Lung (tissue), 11 donors: ENCODE measurements at regions not wholly inside any gene's neighbourhood (a gene's known extent, or its start where the extent isn't known, plus 50 kb on each side); places are given as distances from the start of the nearest gene placed in this dataset.

Experiments used
- ATAC-seq: fragments of 200-7000 bp; cut with Tn5 transposase; one replicate; pipeline ENCODE4 v1.9.1; 2020; ENCODE audit warnings: moderate number of reproducible peaks; ENCODE audit not compliant: insufficient read depth, low FRiP score
- DNase-seq, 3 donors: peaks; one replicate each; pipeline ENCODE4 v3.0.0-alpha.2; 2013 to 2017
- H3K27ac ChIP-seq, 2 donors: one replicate each; pipeline ENCODE4 v1.5.1; 2013; ENCODE audit warnings: mild to moderate bottlenecking in 2 of 2, moderate library complexity in 2 of 2, control low read depth in 1 of 2, inconsistent platforms in 1 of 2, low read depth in 1 of 2, low read length in 1 of 2
- H3K27me3 ChIP-seq, 3 donors: one replicate each; pipeline ENCODE4 v1.5.1; 2013; ENCODE audit warnings: low read length in 2 of 3; ENCODE audit not compliant: control insufficient read depth in 3 of 3, insufficient read depth in 3 of 3
- H3K36me3 ChIP-seq, 4 donors: one replicate each; pipeline ENCODE4 v1.5.1; 2013; ENCODE audit warnings: low read length in 4 of 4, mild to moderate bottlenecking in 1 of 4, moderate library complexity in 1 of 4; ENCODE audit not compliant: control insufficient read depth in 4 of 4, insufficient read depth in 4 of 4
- H3K4me1 ChIP-seq, 5 donors: one replicate each; pipeline ENCODE4 v1.5.1; 2013; ENCODE audit warnings: low read length in 5 of 5, mild to moderate bottlenecking in 2 of 5, moderate library complexity in 1 of 5; ENCODE audit not compliant: control insufficient read depth in 5 of 5, insufficient read depth in 5 of 5
- H3K4me3 ChIP-seq: one replicate; pipeline ENCODE4 v1.5.1; 2013; ENCODE audit warnings: mild to moderate bottlenecking, control low read depth, moderate library complexity
- H3K9ac ChIP-seq, 2 donors: one replicate each; pipeline ENCODE4 v1.5.1; 2013; ENCODE audit warnings: low read length in 2 of 2, control low read depth in 1 of 2; ENCODE audit not compliant: insufficient read depth in 1 of 2
- H3K9me3 ChIP-seq, 4 donors: one replicate each; pipeline ENCODE4 v1.5.1; 2013; ENCODE audit warnings: low read length in 3 of 4, mild to moderate bottlenecking in 1 of 4, moderate library complexity in 1 of 4; ENCODE audit not compliant: control insufficient read depth in 4 of 4, insufficient read depth in 3 of 4
- CTCF ChIP-seq: IDR thresholded peaks from 2 replicates; pipeline ENCODE4 v1.5.1; 2012; ENCODE audit warnings: mild to moderate bottlenecking; ENCODE audit errors: control extremely low read depth, extremely low read depth
- WGBS, 2 donors: extraction: QIAGEN DNeasy Blood & Tissue Kit; methylation state at CpG; one replicate each; pipeline ENCODE4 v1.1.7; 2013; 5-methylcytosine and 5-hydroxymethylcytosine counted together
- donor health status: control.
- donor health status: control.
- donor health status: Bipolar disorder and iron deficiency.
- donor health status: healthy.
- donor health status: DM: yes; HTN: yes; CAD: no.

GRCh38 chr9:103900466-103900865 lies 193.6 kb upstream of the SMC2 start:
- no peak for TF ChIP-seq CTCF
- H3K4me1 ChIP-seq: no peaks in the 10 kb centered on the region
- no peaks in the 10 kb centered on the region for H3K36me3 ChIP-seq
- DNase-seq (no peak), ATAC-seq (no peak)
- H3K27me3 ChIP-seq: no peaks in the 10 kb centered on the region
- H3K9me3 ChIP-seq: no peaks in the 10 kb centered on the region
- WGBS, 2 donors: 71% methylated on average over 2 of the region's 2 CpGs
- H3K27ac ChIP-seq: no peak overlapping the region
- no peak overlapping the region for H3K9ac ChIP-seq
- no peak overlapping the region for H3K4me3 ChIP-seq

GRCh38 chr9:103902263-103902662 lies 191.8 kb upstream of the SMC2 start:
- 71 to 75% methylated on average over 2 of the region's 2 CpGs for WGBS, 2 donors

GRCh38 chr9:103904242-103904641 lies 189.9 kb upstream of the SMC2 start:
- WGBS, 2 donors: 27 to 29% methylated on average over 1 of the region's 1 CpG
- no peak for ATAC-seq
- no peaks in the 10 kb centered on the region for H3K36me3 ChIP-seq
- DNase-seq: no peak
- H3K4me1 ChIP-seq: no peaks in the 10 kb centered on the region
- H3K4me3 ChIP-seq: no peak overlapping the region
- H3K9me3 ChIP-seq: no peaks in the 10 kb centered on the region
- TF ChIP-seq CTCF: no peak
- no peak overlapping the region for H3K27ac ChIP-seq
- no peak overlapping the region for H3K9ac ChIP-seq
- H3K27me3 ChIP-seq: no peaks in the 10 kb centered on the region

More at GRCh38 chr9:103902263-103902662, 191.8 kb upstream of the SMC2 start:
- no peak overlapping the region for H3K27ac ChIP-seq
- no peaks in the 10 kb centered on the region for H3K4me1 ChIP-seq
- H3K9ac ChIP-seq: no peak overlapping the region
- no peaks in the 10 kb centered on the region for H3K9me3 ChIP-seq
- ATAC-seq (no peak), DNase-seq (no peak)
- no peak for TF ChIP-seq CTCF
- H3K4me3 ChIP-seq: no peak overlapping the region
- H3K27me3 ChIP-seq: no peaks in the 10 kb centered on the region
- no peaks in the 10 kb centered on the region for H3K36me3 ChIP-seq

- DNase-seq (no peak), ATAC-seq (no peak)
- no peak for TF ChIP-seq CTCF
- no peak overlapping the region for H3K9ac ChIP-seq
- no peaks in the 10 kb centered on the region for H3K27me3 ChIP-seq
- H3K9me3 ChIP-seq: peaks cover 0 to 3% (median 0%) of the 10 kb centered on the region in 4 donors
- H3K4me3 ChIP-seq: no peak overlapping the region
- WGBS, 2 donors: 43 to 69% methylated on average over 1 of the region's 1 CpG
- no peaks in the 10 kb centered on the region for H3K36me3 ChIP-seq
- H3K27ac ChIP-seq: no peak overlapping the region
- H3K4me1 ChIP-seq: no peaks in the 10 kb centered on the region
Measured at GRCh38 chr9:103913899-103914298, 180.2 kb upstream of the SMC2 start.
